Activated T-cell treated with anti-CD3 and anti-CD28 coated beads, Interleukin-2, amount 50 U/mL, for 24 hours (primary cell): ENCODE measurements at regions not wholly inside any gene's neighbourhood (a gene's known extent, or its start where the extent isn't known, plus 50 kb on each side); places are given as distances from the start of the nearest gene placed in this dataset.

Experiments used
- DNase-seq: peaks from one replicate; pipeline ENCODE4 v3.0.0-alpha.2; 2020
- H3K27ac Mint-ChIP-seq: 2 replicates; pipeline ENCODE4 v1.8.0; 2020; ENCODE audit warnings: mild to moderate bottlenecking, mixed read lengths
- H3K27me3 Mint-ChIP-seq: 2 replicates; pipeline ENCODE4 v1.8.0; 2020; ENCODE audit warnings: mixed read lengths
- H3K36me3 Mint-ChIP-seq: 2 replicates; pipeline ENCODE4 v1.8.0; 2020; ENCODE audit warnings: low read depth, mixed read lengths
- H3K4me1 Mint-ChIP-seq: 2 replicates; pipeline ENCODE4 v1.8.0; 2020; ENCODE audit warnings: low read depth, mixed read lengths
- H3K4me3 Mint-ChIP-seq: 2 replicates; pipeline ENCODE4 v1.8.0; 2020; ENCODE audit warnings: mild to moderate bottlenecking, moderate library complexity, mixed read lengths
- H3K9me3 Mint-ChIP-seq: 2 replicates; pipeline ENCODE4 v1.8.0; 2020; ENCODE audit warnings: mixed read lengths

GRCh38 chr1:200237066-200237465 lies 172.8 kb downstream of the ZNF281 start:
- Mint-ChIP-seq H3K4me1 (peaks cover 7% of the 10 kb centered on the region), H3K27me3 (peaks cover 28% of the 10 kb centered on the region), H3K27ac (no peak overlapping the region), H3K36me3 (no peaks in the 10 kb centered on the region), H3K9me3 (no peaks in the 10 kb centered on the region), H3K4me3 (no peak overlapping the region)
- no peak for DNase-seq

GRCh38 chr1:200234938-200235337 lies 174.9 kb downstream of the ZNF281 start:
- H3K36me3 Mint-ChIP-seq: no peaks in the 10 kb centered on the region
- H3K4me1 Mint-ChIP-seq: no peaks in the 10 kb centered on the region
- H3K4me3 Mint-ChIP-seq: no peak overlapping the region
- DNase-seq: no peak
- peaks cover 11% of the 10 kb centered on the region for H3K27me3 Mint-ChIP-seq
- H3K9me3 Mint-ChIP-seq: no peaks in the 10 kb centered on the region
- H3K27ac Mint-ChIP-seq: no peak overlapping the region

GRCh38 chr1:200233393-200233792 lies 176.4 kb downstream of the ZNF281 start:
- no peak overlapping the region for H3K4me3 Mint-ChIP-seq

GRCh38 chr1:200231787-200232231 lies 178.0 kb downstream of the ZNF281 start:
- Mint-ChIP-seq H3K27ac (no peak overlapping the region), H3K27me3 (peaks cover 18% of the 10 kb centered on the region), H3K4me3 (no peak overlapping the region), H3K36me3 (no peaks in the 10 kb centered on the region), H3K9me3 (no peaks in the 10 kb centered on the region), H3K4me1 (peaks cover 2% of the 10 kb centered on the region)
- no peak for DNase-seq

More at GRCh38 chr1:200233393-200233792, 176.4 kb downstream of the ZNF281 start:
- H3K27ac Mint-ChIP-seq: no peak overlapping the region
- H3K9me3 Mint-ChIP-seq: no peaks in the 10 kb centered on the region
- peaks cover 14% of the 10 kb centered on the region for H3K27me3 Mint-ChIP-seq
- no peaks in the 10 kb centered on the region for H3K36me3 Mint-ChIP-seq
- no peaks in the 10 kb centered on the region for H3K4me1 Mint-ChIP-seq
- no peak for DNase-seq

- H3K27ac Mint-ChIP-seq: no peak overlapping the region
- H3K9me3 Mint-ChIP-seq: no peaks in the 10 kb centered on the region
- H3K36me3 Mint-ChIP-seq: no peaks in the 10 kb centered on the region
- peaks cover 13% of the 10 kb centered on the region for H3K4me1 Mint-ChIP-seq
- no peak overlapping the region for H3K4me3 Mint-ChIP-seq
- DNase-seq: no peak
- H3K27me3 Mint-ChIP-seq: peaks cover 12% of the 10 kb centered on the region
These were observed 179.2 kb downstream of the ZNF281 start for GRCh38 chr1:200230671-200231070.

- Mint-ChIP-seq H3K4me3 (no peak overlapping the region), H3K36me3 (no peaks in the 10 kb centered on the region), H3K9me3 (no peaks in the 10 kb centered on the region), H3K4me1 (peaks cover 16% of the 10 kb centered on the region), H3K27ac (no peak overlapping the region), H3K27me3 (peaks cover 19% of the 10 kb centered on the region)
- DNase-seq: no peak
These were observed 181.3 kb downstream of the ZNF281 start for GRCh38 chr1:200228486-200228885.

- H3K4me1 Mint-ChIP-seq: peaks cover 16% of the 10 kb centered on the region
- peaks cover 20% of the 10 kb centered on the region for H3K27me3 Mint-ChIP-seq
- no peak overlapping the region for H3K27ac Mint-ChIP-seq
- no peak for DNase-seq
- no peak overlapping the region for H3K4me3 Mint-ChIP-seq
- H3K36me3 Mint-ChIP-seq: no peaks in the 10 kb centered on the region
- H3K9me3 Mint-ChIP-seq: no peaks in the 10 kb centered on the region
These were observed 181.8 kb downstream of the ZNF281 start for GRCh38 chr1:200228081-200228480.
